HEK293T (cell line): ENCODE measurements at regions not wholly inside any gene's neighbourhood (a gene's known extent, or its start where the extent isn't known, plus 50 kb on each side); places are given as distances from the start of the nearest gene placed in this dataset.
"Not testable (repeated sequence)": the region's sequence is repeated elsewhere in the genome, so short reads cannot be mapped to it uniquely, and the experiment has no call there.

ENCODE experiments used
- ARNT ChIP-seq: fragments of 450-650 bp; IDR thresholded peaks from 2 replicates; pipeline ENCODE4 v1.6.1; 2017; ENCODE audit warnings: mild to moderate bottlenecking
- BHLHE40 ChIP-seq: fragments of 450-650 bp; IDR thresholded peaks from 2 replicates; pipeline ENCODE4 v1.6.1; 2016; ENCODE audit warnings: mild to moderate bottlenecking, moderate library complexity, borderline replicate concordance
- FOXA1 ChIP-seq: fragments of 450-650 bp; IDR thresholded peaks from 2 replicates; pipeline ENCODE4 v1.6.1; 2016; ENCODE audit warnings: mild to moderate bottlenecking
- FOXK2 ChIP-seq: fragments of 450-650 bp; IDR thresholded peaks from 2 replicates; pipeline ENCODE4 v1.6.1; 2016; ENCODE audit warnings: mild to moderate bottlenecking
- FOXM1 ChIP-seq: fragments of 450-650 bp; IDR thresholded peaks from 2 replicates; pipeline ENCODE4 v1.6.1; 2017; ENCODE audit warnings: mild to moderate bottlenecking, borderline replicate concordance
- HDGF ChIP-seq: fragments of 450-650 bp; IDR thresholded peaks from 2 replicates; pipeline ENCODE4 v1.6.1; 2017; ENCODE audit warnings: antibody characterized with exemption, borderline replicate concordance
- LEF1 ChIP-seq: fragments of 450-650 bp; IDR thresholded peaks from 2 replicates; pipeline ENCODE4 v1.6.1; 2017; ENCODE audit warnings: mild to moderate bottlenecking, borderline replicate concordance
- NFRKB ChIP-seq: fragments of 450-650 bp; IDR thresholded peaks from 2 replicates; pipeline ENCODE4 v1.6.1; 2016; ENCODE audit warnings: mild to moderate bottlenecking, moderate library complexity
- PKNOX1 ChIP-seq: fragments of 450-650 bp; IDR thresholded peaks from 2 replicates; pipeline ENCODE4 v1.6.1; 2016
- SP1 ChIP-seq: fragments of 450-650 bp; IDR thresholded peaks from 2 replicates; pipeline ENCODE4 v1.6.1; 2017
- SUZ12 ChIP-seq: fragments of 450-650 bp; IDR thresholded peaks from 2 replicates; pipeline ENCODE4 v1.6.1; 2016; ENCODE audit warnings: mild to moderate bottlenecking
- TARDBP ChIP-seq: fragments of 450-650 bp; IDR thresholded peaks from 2 replicates; pipeline ENCODE4 v1.6.1; 2016
- ZNF384 ChIP-seq: fragments of 450-650 bp; IDR thresholded peaks from 2 replicates; pipeline ENCODE4 v1.6.1; 2016

GRCh38 chr1:120609834-120610233 lies 113.9 kb upstream of the NBPF26 start:
- not testable (repeated sequence) for TF ChIP-seq FOXM1, TARDBP, NFRKB, ZNF384, HDGF, FOXK2, BHLHE40, LEF1, SP1, PKNOX1, ARNT, SUZ12, FOXA1
